ENCODE measurements at regions not wholly inside any gene's neighbourhood (a gene's known extent, or its start where the extent isn't known, plus 50 kb on each side); places are given as distances from the start of the nearest gene placed in this dataset.

GRCh38 chr5:147180751-147181150, 54.1 kb upstream of the STK32A start:
- H3K36me3 Mint-ChIP-seq (ENCODE audit: low read depth) = peaks cover 5% of the 10 kb centered on the region
- H3K9ac ChIP-seq (ENCODE audit: extremely low read depth, low read length, poor library complexity, severe bottlenecking) = no peak overlapping the region
- H3K9me3 ChIP-seq (ENCODE audit: control insufficient read depth, low read length) = peaks cover 5% of the 10 kb centered on the region
- TF ChIP-seq CTCF (conservative IDR thresholded peaks at IDR 0.05) = no peak
- no peak overlapping the region for H3K27ac Mint-ChIP-seq
- peaks cover 6% of the 10 kb centered on the region for H3K4me1 ChIP-seq (ENCODE audit: control insufficient read depth, insufficient read depth, low read length)
- no peak for DNase-seq
- H3K4me3 Mint-ChIP-seq = no peak overlapping the region
- no peaks in the 10 kb centered on the region for H3K27me3 ChIP-seq (ENCODE audit: control insufficient read depth, insufficient read depth, low read length, poor library complexity, severe bottlenecking)
- H3K27me3 Mint-ChIP-seq (ENCODE audit: insufficient read depth) = no peaks in the 10 kb centered on the region
- H3K36me3 ChIP-seq (ENCODE audit: control insufficient read depth, insufficient read depth, low read length) = no peaks in the 10 kb centered on the region
- no peak overlapping the region for H3K4me3 ChIP-seq (ENCODE audit: low read length)
- 95 to 97% methylated on average over 3 to 4 of the region's 4 CpGs for WGBS, 2 experiments (ENCODE audit: insufficient coverage in 1 of 2, insufficient read length in 1 of 2)
- no peak overlapping the region for H3K27ac ChIP-seq (ENCODE audit: low read depth, low read length)
- H3K9me3 Mint-ChIP-seq = peaks cover 6% of the 10 kb centered on the region
- H3K4me1 Mint-ChIP-seq = peaks cover 10% of the 10 kb centered on the region

Data from endodermal cell (in vitro differentiated cells).